Mesothelial cell of epicardium (in vitro differentiated cells): ENCODE measurements at regions not wholly inside any gene's neighbourhood (a gene's known extent, or its start where the extent isn't known, plus 50 kb on each side); places are given as distances from the start of the nearest gene placed in this dataset.

ENCODE experiments used
- DNase-seq, 2 experiments: peaks; one replicate each; pipeline ENCODE4 v3.0.0; 2021; ENCODE audit warnings: low spot score in 2 of 2; ENCODE audit not compliant: unreplicated experiment in 2 of 2
- H3K27ac Mint-ChIP-seq: 2 replicates; pipeline ENCODE4 v1.8.0; 2021; ENCODE audit warnings: mixed read lengths
- H3K27me3 Mint-ChIP-seq: 2 replicates; pipeline ENCODE4 v1.8.0; 2021; ENCODE audit warnings: low read depth, mixed read lengths
- H3K36me3 Mint-ChIP-seq: 2 replicates; pipeline ENCODE4 v1.8.0; 2021; ENCODE audit warnings: mixed read lengths
- H3K4me1 Mint-ChIP-seq: 2 replicates; pipeline ENCODE4 v1.8.0; 2021; ENCODE audit warnings: mixed read lengths
- H3K4me3 Mint-ChIP-seq: 2 replicates; pipeline ENCODE4 v1.8.0; 2021; ENCODE audit warnings: mild to moderate bottlenecking, moderate library complexity, mixed read lengths
- H3K9me3 Mint-ChIP-seq: 2 replicates; pipeline ENCODE4 v1.8.0; 2021; ENCODE audit warnings: mixed read lengths
- CTCF ChIP-seq: fragments of 200-600 bp; sonication (generic); IDR thresholded peaks from one replicate; pipeline ENCODE4 v1.5.0; 2021; ENCODE audit warnings: antibody characterized with exemption; ENCODE audit not compliant: unreplicated experiment

GRCh38 chr6:106733386-106733785 lies 104.0 kb downstream of the QRSL1 start:
- H3K27ac Mint-ChIP-seq, result no peak overlapping the region
- no peak for DNase-seq
- no peak for TF ChIP-seq CTCF
- no peak overlapping the region for H3K4me3 Mint-ChIP-seq
- peaks cover 2% of the 10 kb centered on the region for H3K4me1 Mint-ChIP-seq
- H3K36me3 Mint-ChIP-seq, result no peaks in the 10 kb centered on the region
- no peaks in the 10 kb centered on the region for H3K27me3 Mint-ChIP-seq
- H3K9me3 Mint-ChIP-seq, result peaks cover 11% of the 10 kb centered on the region

DNA sequence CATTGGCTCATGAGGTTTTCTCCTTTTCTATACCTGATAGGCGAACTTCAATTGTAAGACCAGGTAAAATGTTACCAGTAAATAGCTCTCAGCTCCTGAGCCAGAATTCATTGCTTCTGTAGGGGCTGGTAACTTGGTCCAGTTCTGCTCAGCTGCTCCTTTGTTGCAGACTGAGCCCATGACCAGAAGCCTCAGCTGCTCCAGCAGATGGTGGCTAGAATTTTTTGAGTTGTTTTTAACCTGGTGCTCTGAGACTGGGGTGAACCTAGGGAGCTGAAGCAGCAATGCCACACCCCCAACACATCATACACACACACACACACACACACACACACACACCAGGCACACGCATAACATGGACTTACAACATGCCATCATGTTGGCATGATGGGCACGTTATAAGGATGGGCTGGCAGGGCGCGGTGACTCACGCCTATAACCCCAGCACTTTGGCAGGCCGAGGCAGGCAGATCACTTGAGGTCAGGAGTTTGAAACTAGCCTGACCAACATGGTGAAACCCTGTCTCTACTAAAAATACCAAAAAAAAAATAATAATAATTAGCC lies 103.1 kb downstream of the QRSL1 start:
- Mint-ChIP-seq H3K36me3 (no peaks in the 10 kb centered on the region), H3K27ac (no peak overlapping the region), H3K4me3 (no peak overlapping the region), H3K27me3 (no peaks in the 10 kb centered on the region), H3K9me3 (peaks cover 11% of the 10 kb centered on the region), H3K4me1 (peaks cover 9% of the 10 kb centered on the region)
- no peak for DNase-seq
- no peak for TF ChIP-seq CTCF

DNA sequence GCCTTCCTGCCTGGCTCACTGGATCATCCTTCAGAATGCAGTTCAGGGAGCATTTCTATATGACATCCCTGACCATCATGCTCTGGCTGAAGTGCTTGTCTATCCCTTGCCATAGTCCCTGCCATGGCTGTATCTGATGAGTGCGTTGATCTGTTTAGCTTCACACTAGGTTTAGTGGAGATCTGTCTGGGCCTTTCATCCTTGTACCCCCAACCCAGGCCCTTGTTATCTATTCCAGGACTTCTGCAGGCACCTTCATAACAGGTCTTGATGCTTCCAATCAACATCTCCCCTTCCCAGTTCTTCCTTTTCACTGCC lies 102.4 kb downstream of the QRSL1 start:
- no peak for DNase-seq
- TF ChIP-seq CTCF, result no peak
- Mint-ChIP-seq H3K27me3 (no peaks in the 10 kb centered on the region), H3K9me3 (peaks cover 11% of the 10 kb centered on the region), H3K27ac (no peak overlapping the region), H3K36me3 (no peaks in the 10 kb centered on the region), H3K4me1 (peaks cover 11% of the 10 kb centered on the region), H3K4me3 (no peak overlapping the region)

DNA sequence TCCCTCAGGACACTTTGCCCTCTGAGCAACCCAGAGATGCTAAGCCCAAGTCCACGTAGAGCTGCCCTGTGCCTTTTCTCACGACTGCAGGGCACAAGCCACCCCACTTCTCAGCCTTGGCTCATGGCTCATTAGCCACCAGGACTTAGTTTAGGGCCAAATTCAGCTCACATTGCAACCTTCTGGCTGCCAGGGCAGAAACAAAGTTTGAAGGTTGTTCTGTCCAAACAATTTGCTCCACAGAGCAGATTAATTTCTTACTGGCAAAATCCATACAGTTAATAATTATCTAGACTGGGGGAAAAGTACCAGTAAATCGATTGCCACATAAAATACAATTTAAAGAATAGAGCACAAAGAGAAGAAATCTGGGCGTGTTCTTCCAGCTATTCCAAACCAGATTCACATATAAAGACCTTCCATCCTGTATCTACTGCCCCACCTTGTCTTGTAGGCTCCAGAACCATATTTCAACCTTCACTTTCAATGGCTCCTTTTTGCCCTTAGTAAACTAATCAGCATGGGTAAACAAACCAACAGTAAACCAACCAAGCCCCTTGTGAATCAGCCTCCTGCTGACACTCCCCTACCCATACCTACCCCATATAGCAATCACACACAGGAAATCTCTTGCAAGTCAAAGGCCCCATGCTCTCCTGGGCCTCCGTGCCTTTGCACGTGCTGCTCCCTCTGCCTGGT lies 101.9 kb downstream of the QRSL1 start:
- Mint-ChIP-seq H3K27me3 (no peaks in the 10 kb centered on the region), H3K9me3 (peaks cover 6% of the 10 kb centered on the region), H3K27ac (no peak overlapping the region), H3K4me3 (no peak overlapping the region), H3K36me3 (no peaks in the 10 kb centered on the region), H3K4me1 (peaks cover 11% of the 10 kb centered on the region)
- no peak for DNase-seq
- no peak for TF ChIP-seq CTCF

DNA sequence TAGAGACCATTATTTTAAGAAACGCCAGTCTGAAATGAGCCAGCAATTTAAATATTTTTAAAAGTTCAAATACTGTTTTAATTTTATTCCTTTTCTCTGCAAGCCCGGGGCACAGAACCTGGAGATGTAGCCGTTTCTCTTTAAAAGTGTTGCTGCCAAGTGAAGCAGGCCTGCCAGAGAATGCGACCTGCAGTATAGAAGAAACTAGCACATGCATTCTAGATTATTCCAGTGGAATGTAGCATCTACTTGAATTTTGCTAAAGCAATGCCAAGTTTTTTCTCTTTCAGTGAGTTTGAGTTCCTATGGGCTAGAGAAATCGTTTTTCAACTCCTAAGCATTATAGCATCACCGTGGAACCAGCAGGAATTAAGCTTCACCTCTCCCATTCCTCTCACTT lies 101.3 kb downstream of the QRSL1 start:
- DNase-seq, result no peak
- Mint-ChIP-seq H3K9me3 (peaks cover under 1% of the 10 kb centered on the region), H3K4me3 (no peak overlapping the region), H3K36me3 (no peaks in the 10 kb centered on the region), H3K4me1 (peaks cover 11% of the 10 kb centered on the region), H3K27ac (no peak overlapping the region), H3K27me3 (no peaks in the 10 kb centered on the region)
- TF ChIP-seq CTCF, result no peak
